HEK293T (cell line): ENCODE measurements at regions not wholly inside any gene's neighbourhood (a gene's known extent, or its start where the extent isn't known, plus 50 kb on each side); places are given as distances from the start of the nearest gene placed in this dataset.

Experiments
- CTCF ChIA-PET: fragments of 350-600 bp; formaldehyde crosslinking; extraction: SDS; loops from one replicate; lab custom pipeline; 2021; ENCODE audit warnings: antibody characterized with exemption, inconsistent platforms; lab: Yijun Ruan, JAX
- POLR2A ChIA-PET: fragments of 350-600 bp; formaldehyde crosslinking; extraction: SDS; loops from one replicate; lab custom pipeline; 2020; ENCODE audit warnings: antibody characterized with exemption, inconsistent platforms; lab: Yijun Ruan, JAX
- DNase-seq: peaks from one replicate; pipeline ENCODE4 v3.0.0; 2012; ENCODE audit warnings: mixed read lengths; ENCODE audit errors: extremely low spot score
- ARNT ChIP-seq: fragments of 450-650 bp; IDR thresholded peaks from 2 replicates; pipeline ENCODE4 v1.6.1; 2017; ENCODE audit warnings: mild to moderate bottlenecking
- BHLHE40 ChIP-seq: fragments of 450-650 bp; IDR thresholded peaks from 2 replicates; pipeline ENCODE4 v1.6.1; 2016; ENCODE audit warnings: mild to moderate bottlenecking, moderate library complexity, borderline replicate concordance
- CTBP1 ChIP-seq: fragments of 450-650 bp; IDR thresholded peaks from 2 replicates; pipeline ENCODE4 v1.6.1; 2016; ENCODE audit warnings: borderline replicate concordance
- ELF4 ChIP-seq: fragments of 450-650 bp; IDR thresholded peaks from 2 replicates; pipeline ENCODE4 v1.6.1; 2017; ENCODE audit warnings: antibody characterized with exemption
- FOXA1 ChIP-seq: fragments of 450-650 bp; IDR thresholded peaks from 2 replicates; pipeline ENCODE4 v1.6.1; 2016; ENCODE audit warnings: mild to moderate bottlenecking
- FOXK2 ChIP-seq: fragments of 450-650 bp; IDR thresholded peaks from 2 replicates; pipeline ENCODE4 v1.6.1; 2016; ENCODE audit warnings: mild to moderate bottlenecking
- FOXM1 ChIP-seq: fragments of 450-650 bp; IDR thresholded peaks from 2 replicates; pipeline ENCODE4 v1.6.1; 2017; ENCODE audit warnings: mild to moderate bottlenecking, borderline replicate concordance
- HDGF ChIP-seq: fragments of 450-650 bp; IDR thresholded peaks from 2 replicates; pipeline ENCODE4 v1.6.1; 2017; ENCODE audit warnings: antibody characterized with exemption, borderline replicate concordance
- L3MBTL2 ChIP-seq: fragments of 450-650 bp; conservative IDR thresholded peaks from 2 replicates; pipeline ENCODE4 v1.6.1; 2016; ENCODE audit warnings: mild to moderate bottlenecking
- LEF1 ChIP-seq: fragments of 450-650 bp; IDR thresholded peaks from 2 replicates; pipeline ENCODE4 v1.6.1; 2017; ENCODE audit warnings: mild to moderate bottlenecking, borderline replicate concordance
- NFRKB ChIP-seq: fragments of 450-650 bp; IDR thresholded peaks from 2 replicates; pipeline ENCODE4 v1.6.1; 2016; ENCODE audit warnings: mild to moderate bottlenecking, moderate library complexity
- SP1 ChIP-seq: fragments of 450-650 bp; IDR thresholded peaks from 2 replicates; pipeline ENCODE4 v1.6.1; 2017
- SUZ12 ChIP-seq: fragments of 450-650 bp; IDR thresholded peaks from 2 replicates; pipeline ENCODE4 v1.6.1; 2016; ENCODE audit warnings: mild to moderate bottlenecking
- TARDBP ChIP-seq: fragments of 450-650 bp; IDR thresholded peaks from 2 replicates; pipeline ENCODE4 v1.6.1; 2016
- ZNF384 ChIP-seq: fragments of 450-650 bp; IDR thresholded peaks from 2 replicates; pipeline ENCODE4 v1.6.1; 2016
- TF ChIP-seq, protein P1 (sequence below): fragments of 450-650 bp; IDR thresholded peaks from 2 replicates; pipeline ENCODE4 v1.6.1; 2016

DNA sequence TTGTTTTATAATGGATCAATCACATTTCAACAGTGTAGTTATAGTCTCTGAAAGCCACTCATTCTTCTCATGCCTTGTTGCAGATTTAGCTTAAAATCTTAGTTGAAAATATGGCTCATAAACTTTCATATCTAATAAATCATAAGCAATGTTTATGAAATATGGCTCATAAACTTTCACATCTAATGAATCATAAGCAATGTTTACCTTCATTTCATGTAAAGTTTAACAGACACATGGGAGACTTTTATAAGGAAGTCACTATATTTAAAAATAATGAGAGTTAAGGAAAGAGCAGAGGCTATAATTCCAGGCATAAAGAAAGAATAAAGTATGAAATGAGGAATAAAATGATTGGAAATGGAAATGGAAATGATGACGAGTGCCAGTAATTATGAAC, 1042.1 kb downstream of the FSCB start:
- ChIA-PET CTCF (no interaction called here), POLR2A (no interaction called here)
- TF ChIP-seq TARDBP, result no peak
- TF ChIP-seq CTBP1, result no peak
- no peak for TF ChIP-seq L3MBTL2
- TF ChIP-seq FOXM1, result no peak
- TF ChIP-seq LEF1, result no peak
- TF ChIP-seq BHLHE40, result no peak
- no peak for TF ChIP-seq SP1
- TF ChIP-seq FOXA1, result no peak
- TF ChIP-seq FOXK2, result no peak
- TF ChIP-seq, protein P1, sequence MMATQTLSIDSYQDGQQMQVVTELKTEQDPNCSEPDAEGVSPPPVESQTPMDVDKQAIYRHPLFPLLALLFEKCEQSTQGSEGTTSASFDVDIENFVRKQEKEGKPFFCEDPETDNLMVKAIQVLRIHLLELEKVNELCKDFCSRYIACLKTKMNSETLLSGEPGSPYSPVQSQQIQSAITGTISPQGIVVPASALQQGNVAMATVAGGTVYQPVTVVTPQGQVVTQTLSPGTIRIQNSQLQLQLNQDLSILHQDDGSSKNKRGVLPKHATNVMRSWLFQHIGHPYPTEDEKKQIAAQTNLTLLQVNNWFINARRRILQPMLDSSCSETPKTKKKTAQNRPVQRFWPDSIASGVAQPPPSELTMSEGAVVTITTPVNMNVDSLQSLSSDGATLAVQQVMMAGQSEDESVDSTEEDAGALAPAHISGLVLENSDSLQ, result no peak
- TF ChIP-seq HDGF, result no peak
- DNase-seq, result no peak

- TF ChIP-seq LEF1, result no peak
- POLR2A ChIA-PET, result no interaction called here
- CTCF ChIA-PET, result no interaction called here
- no peak for DNase-seq
These were observed 1057.8 kb downstream of the FSCB start for GRCh38 chr14:43449291-43449690.

- no peak for TF ChIP-seq NFRKB
- no peak for TF ChIP-seq L3MBTL2
- no peak for DNase-seq
- ChIA-PET CTCF (no interaction called here), POLR2A (no interaction called here)
These were observed 1069.0 kb downstream of the FSCB start for GRCh38 chr14:43438056-43438455.

GRCh38 chr14:43418324-43418723, 1088.8 kb downstream of the FSCB start:
- ChIA-PET POLR2A (no interaction called here), CTCF (no interaction called here)
- no peak for DNase-seq
- TF ChIP-seq ZNF384, result no peak
- no peak for TF ChIP-seq TARDBP
- no peak for TF ChIP-seq SUZ12
- TF ChIP-seq, protein P1, result no peak
- TF ChIP-seq FOXA1, result no peak
- TF ChIP-seq ARNT, result no peak
- no peak for TF ChIP-seq ELF4
- no peak for TF ChIP-seq FOXM1
- no peak for TF ChIP-seq HDGF
- TF ChIP-seq LEF1, result no peak
- no peak for TF ChIP-seq FOXK2
- TF ChIP-seq SP1, result no peak
- TF ChIP-seq CTBP1, result no peak
- no peak for TF ChIP-seq BHLHE40
- TF ChIP-seq NFRKB, result no peak
- no peak for TF ChIP-seq L3MBTL2

DNA sequence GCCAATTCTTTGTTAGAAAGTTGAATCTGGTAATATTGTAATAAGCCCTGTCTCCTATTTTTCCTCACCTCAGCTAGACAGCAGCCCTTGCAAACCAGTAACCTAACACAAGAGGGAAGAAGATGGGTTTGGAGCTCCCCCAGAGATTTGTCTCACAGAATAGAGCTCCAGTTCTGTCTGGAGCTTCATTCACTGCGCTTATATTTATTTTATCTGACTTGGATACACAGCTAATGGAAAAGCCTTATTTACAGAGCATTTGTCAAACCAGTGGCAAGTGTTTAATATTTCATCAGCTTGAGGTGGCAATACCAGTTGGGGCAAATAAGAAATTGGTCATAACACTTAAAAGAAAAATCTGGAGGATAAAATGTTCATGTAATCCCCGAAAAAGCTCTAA, 1094.0 kb downstream of the FSCB start:
- ChIA-PET POLR2A (no interaction called here), CTCF (no interaction called here)
- DNase-seq, result no peak
- TF ChIP-seq TARDBP (no peak), BHLHE40 (no peak), L3MBTL2 (no peak), SP1 (no peak), CTBP1 (no peak), FOXK2 (no peak), FOXA1 (no peak), NFRKB (no peak), ARNT (no peak), FOXM1 (no peak)
- TF ChIP-seq, protein P1, result no peak

GRCh38 chr14:43411841-43412240, 1095.2 kb downstream of the FSCB start:
- POLR2A ChIA-PET, result no interaction called here
- CTCF ChIA-PET, result no interaction called here
- TF ChIP-seq SP1 (no peak), L3MBTL2 (no peak), LEF1 (no peak), NFRKB (no peak), FOXK2 (no peak), CTBP1 (no peak), ARNT (no peak), ZNF384 (no peak), HDGF (no peak), SUZ12 (no peak), FOXM1 (no peak), TARDBP (no peak), ELF4 (no peak), BHLHE40 (no peak), FOXA1 (no peak)
- TF ChIP-seq, protein P1, result no peak
- no peak for DNase-seq

DNA sequence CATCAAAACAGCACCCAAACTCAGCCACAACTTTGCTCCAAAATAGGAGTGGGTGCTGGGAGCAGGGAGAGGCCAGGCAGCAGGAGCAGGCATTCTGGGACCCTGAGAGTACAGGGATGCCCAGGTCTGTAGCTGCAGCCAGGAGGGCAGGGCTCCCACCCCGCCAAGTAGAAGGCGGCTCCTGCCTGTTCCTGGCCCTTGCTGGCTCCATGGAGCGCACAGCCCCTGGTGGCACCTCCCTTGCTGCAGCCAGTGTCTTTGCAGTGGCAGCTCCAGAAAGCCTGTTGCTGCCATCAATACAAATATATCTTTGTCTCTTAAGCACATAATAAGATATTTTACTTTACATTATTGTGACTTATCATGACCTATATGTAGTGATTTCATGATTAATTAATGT, 1096.5 kb downstream of the FSCB start:
- TF ChIP-seq FOXA1 (no peak), SP1 (no peak)
- TF ChIP-seq, protein P1, result no peak
- ChIA-PET POLR2A (no interaction called here), CTCF (no interaction called here)
- no peak for DNase-seq
